Eye (tissue), 1 donor: ENCODE measurements at regions not wholly inside any gene's neighbourhood (a gene's known extent, or its start where the extent isn't known, plus 50 kb on each side); places are given as distances from the start of the nearest gene placed in this dataset.
A peak's percentile ranks its signal among the peaks of the same experiment; 100 is the strongest.

Experiments used
- DNase-seq: peaks from one replicate; pipeline ENCODE4 v3.0.0-alpha.2; 2015

- no peak for DNase-seq
These were observed 370.0 kb upstream of the AUTS2 start for GRCh38 chr7:69228212-69228811.

DNA sequence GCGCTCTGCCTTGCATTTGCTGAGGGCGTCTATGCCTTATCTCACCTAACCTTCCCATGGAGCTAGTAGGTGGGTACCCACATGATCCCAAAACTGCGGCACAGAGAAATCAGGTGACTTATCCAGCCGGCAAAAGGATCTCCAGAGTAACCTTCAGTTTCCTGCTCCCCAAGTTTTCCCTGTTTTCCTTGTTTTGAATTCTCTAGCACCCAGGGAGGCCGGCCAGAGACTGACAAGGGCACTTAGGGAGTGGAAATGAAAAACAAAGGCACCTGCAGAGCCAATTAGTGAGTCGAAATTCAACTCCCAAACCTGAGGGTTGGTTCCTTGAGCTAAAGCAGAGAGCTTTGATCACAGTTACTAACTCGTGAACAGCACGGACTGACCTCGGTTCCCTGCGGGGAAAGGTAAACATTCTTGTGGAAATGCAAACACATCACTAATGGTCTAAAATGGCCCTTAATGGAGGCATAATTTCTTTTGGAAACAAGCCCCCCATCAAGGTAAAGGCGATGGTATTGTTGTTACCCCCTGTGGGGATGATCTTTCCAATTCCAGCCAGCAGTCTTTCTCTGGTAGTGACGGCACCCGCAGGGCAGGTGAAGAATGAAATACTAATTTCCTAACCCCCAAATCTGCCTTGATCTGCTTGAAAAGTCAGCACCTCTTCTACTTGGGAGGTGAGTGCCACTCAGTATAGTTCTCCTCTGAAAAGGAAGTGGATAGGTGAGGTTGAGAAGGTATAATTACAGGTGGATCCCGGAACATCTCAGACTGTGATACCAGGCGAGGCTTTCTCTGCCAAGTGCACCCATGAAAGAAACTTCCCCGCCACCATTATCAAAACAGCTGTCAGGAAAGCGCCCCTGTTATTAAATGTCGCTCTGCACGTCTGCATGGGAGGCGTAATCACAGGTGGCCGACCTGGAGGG is 365.6 kb upstream of the AUTS2 start:
- DNase-seq, result peak; percentile 24

- DNase-seq, result no peak
These were observed 360.7 kb upstream of the AUTS2 start for GRCh38 chr7:69237541-69237940.

DNA sequence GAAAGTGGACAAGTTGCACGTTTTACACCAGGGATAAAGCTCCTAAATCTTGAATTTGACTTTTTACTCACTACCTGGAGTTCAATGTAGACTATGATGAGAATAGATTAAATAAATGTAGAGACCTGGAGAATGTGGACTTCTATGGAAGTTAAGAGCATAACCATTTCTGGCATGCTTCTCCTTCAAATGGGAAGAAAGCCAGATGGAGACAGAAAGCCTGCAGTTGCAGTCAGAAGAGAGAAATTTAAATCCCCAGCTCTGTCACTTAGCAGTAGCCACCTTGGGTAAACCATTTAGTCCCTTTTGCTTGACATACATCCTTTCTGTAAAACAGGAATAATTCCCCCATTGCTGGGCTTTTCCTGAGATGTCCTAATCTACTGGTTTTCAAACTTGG is 355.3 kb upstream of the AUTS2 start:
- DNase-seq, result no peak

GRCh38 chr7:69244701-69245100 is 353.6 kb upstream of the AUTS2 start:
- no peak for DNase-seq

- DNase-seq, result no peak
These were observed 352.6 kb upstream of the AUTS2 start for GRCh38 chr7:69245646-69246045.

DNA sequence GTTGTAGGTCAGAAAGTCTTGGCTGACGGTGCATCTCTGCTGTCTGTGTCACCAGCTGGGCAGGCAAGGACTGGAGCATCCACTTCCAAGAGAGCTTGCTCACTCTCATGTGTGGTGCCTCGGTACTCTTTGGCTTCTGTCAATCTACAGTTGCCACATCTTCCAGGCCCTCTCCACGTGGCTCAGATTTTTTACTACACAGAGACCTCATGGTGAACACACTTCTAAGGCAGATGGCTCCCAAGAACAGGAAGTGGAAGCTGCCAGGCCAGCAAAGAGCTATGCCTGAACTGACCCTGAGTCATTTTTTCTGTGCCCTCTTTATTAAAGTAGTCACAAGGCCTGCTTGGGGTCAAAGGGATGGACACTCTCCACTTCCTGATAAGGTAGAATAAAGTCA is 351.5 kb upstream of the AUTS2 start:
- no peak for DNase-seq

- DNase-seq, result peak; percentile 48
These were observed 349.9 kb upstream of the AUTS2 start for GRCh38 chr7:69248382-69248828.

- no peak for DNase-seq
These were observed 347.3 kb upstream of the AUTS2 start for GRCh38 chr7:69250958-69251357.

- no peak for DNase-seq
These were observed 343.6 kb upstream of the AUTS2 start for GRCh38 chr7:69254643-69255042.

GRCh38 chr7:69256634-69257081 is 341.6 kb upstream of the AUTS2 start:
- peak; percentile 79 for DNase-seq

DNA sequence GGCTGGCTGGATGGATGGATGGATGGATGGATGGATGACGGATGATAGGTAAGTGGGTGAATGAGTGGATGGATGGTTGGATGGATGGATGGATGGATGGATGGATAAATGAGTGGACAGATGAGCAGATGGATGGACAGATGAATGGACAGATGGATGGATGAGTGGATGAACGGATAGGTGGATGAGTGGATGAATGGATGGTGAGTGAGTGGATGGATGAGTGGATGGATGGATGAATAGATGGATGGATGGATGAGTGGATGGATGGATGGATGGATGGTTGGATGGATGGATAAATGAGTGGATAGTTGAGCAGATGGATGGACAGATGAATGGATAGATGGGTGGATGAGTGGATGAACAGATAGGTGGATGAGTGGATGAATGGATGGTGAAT is 340.7 kb upstream of the AUTS2 start:
- DNase-seq, result no peak

DNA sequence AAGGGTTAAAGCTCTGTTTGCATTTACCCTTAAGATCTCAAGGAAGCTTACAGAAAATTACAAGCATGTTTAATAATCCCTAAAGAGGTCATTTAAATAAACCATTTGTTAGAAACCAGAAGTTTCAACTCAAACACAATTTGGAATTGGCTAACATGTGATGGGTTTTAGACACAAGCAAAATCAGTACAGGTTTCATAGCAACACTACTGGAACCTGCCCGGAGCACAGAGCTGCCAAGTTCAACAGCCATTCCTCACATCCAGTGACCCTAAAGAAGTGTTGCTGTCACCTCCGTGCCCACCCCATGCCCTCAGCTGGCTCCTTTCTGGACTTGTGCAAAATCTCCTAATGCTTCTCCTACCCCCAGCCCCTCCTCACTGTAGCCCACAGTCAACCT is 338.8 kb upstream of the AUTS2 start:
- no peak for DNase-seq

GRCh38 chr7:69260023-69260422 is 338.3 kb upstream of the AUTS2 start:
- peak; percentile 49 for DNase-seq

DNA sequence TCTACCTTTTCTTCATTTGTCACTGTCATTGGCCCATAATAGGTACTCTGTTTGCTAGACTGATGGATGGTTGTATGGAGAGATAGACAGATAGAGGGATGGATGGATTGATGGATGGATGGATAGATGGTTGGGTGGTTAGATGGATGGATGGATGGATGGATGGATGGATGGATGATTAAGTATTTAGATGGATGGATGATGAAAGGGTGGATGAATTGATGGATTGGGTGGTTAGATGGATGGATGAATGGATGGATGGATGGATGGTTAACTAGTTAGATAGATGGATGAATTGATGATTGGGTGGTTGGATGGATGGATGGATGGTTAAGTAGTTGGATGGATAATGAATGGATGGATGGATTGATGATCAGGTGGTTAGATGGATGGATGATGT is 334.7 kb upstream of the AUTS2 start:
- no peak for DNase-seq

DNA sequence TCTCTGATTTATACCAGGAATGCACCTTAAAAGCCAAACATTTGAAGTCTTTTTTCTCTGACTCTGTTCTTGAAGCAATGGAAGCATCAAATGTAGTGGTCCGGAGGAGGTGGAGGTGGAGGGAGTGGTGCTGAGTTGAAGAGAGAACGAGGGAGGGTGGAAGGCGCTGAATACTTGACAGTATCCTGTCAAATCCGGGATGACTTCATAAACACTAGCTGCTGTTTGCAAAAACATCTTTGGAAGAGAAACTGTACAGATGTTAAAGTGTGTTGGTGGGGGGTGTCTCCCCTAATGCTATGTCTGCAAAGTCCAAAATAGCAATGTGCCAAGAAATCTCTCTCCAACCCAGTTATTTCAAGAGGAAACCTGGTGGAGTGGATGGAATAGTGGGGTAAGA is 328.5 kb upstream of the AUTS2 start:
- DNase-seq, result no peak

- DNase-seq, result no peak
These were observed 326.2 kb upstream of the AUTS2 start for GRCh38 chr7:69272101-69272500.

DNA sequence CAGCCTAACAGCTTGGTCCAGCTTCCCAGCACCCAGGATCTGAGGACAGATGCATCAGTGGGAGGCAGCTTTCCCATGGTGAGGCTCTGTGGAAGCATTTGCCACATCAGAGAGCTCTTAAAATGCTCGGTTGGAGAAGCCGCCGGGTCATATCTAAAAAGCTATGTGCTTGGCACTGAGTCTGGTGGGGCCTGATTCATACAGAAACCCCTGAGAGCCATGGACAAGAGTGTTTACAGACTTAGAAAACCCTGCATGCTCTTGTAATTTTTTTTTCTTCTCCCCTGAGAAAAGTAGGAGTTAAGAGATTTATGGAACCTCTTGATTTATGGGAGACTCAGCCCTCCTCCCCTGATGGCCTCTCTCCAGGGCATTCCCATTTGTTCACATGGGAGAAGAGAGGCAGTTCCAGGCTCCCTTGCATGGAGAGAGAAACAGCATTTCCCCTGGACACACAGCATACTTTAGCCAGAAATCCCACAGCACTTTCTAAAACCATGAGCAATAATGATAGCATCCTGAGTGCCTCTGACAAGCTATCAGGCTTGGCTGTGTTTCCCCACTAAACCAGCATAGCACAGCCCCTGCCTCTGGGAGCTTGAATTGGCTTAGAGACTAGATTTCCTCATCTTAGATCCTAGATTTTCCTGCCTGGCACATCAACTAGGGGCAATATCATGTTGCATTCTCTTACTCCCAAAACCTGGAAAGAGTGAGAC is 322.1 kb upstream of the AUTS2 start:
- DNase-seq, result no peak

GRCh38 chr7:69277366-69277765 is 320.9 kb upstream of the AUTS2 start:
- peak; percentile 43 for DNase-seq

- no peak for DNase-seq
These were observed 315.3 kb upstream of the AUTS2 start for GRCh38 chr7:69282946-69283345.

GRCh38 chr7:69283421-69283820 is 314.9 kb upstream of the AUTS2 start:
- DNase-seq, result peak; percentile 47

- DNase-seq, result no peak
These were observed 312.4 kb upstream of the AUTS2 start for GRCh38 chr7:69285854-69286253.

DNA sequence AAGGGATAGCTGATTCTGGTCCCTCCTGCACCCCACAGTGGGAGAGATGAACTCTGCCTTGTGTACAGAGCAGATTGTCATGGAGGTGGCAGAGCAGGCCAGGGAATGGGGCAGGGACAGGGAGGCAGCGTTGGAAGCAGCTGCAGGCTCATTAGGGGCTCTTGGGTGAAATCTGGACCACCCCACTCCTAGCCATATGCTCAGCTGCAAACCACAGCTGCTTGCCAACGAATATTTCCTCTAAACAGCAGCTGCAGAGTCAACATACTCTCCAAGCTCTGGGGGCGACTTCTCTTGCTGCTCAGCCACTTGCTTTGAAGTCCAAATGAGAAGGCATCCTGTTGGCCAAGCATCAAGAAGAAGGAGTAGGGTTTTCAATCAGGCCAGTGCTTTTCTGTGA is 302.3 kb upstream of the AUTS2 start:
- DNase-seq, result peak; percentile 65

- DNase-seq, result no peak
These were observed 297.0 kb upstream of the AUTS2 start for GRCh38 chr7:69301253-69301652.
